Esophagus (tissue), 2 donors: ENCODE measurements at regions not wholly inside any gene's neighbourhood (a gene's known extent, or its start where the extent isn't known, plus 50 kb on each side); places are given as distances from the start of the nearest gene placed in this dataset.

Source experiments
- H3K27ac ChIP-seq, 2 donors: one replicate each; pipeline ENCODE4 v1.5.1; 2013; ENCODE audit warnings: low read depth in 2 of 2, mild to moderate bottlenecking in 2 of 2, inconsistent platforms in 1 of 2, low read length in 1 of 2, moderate library complexity in 1 of 2
- H3K27me3 ChIP-seq, 2 donors: one replicate each; pipeline ENCODE4 v1.6.1; 2013; ENCODE audit warnings: low read length in 2 of 2, control low read depth in 1 of 2, mild to moderate bottlenecking in 1 of 2; ENCODE audit not compliant: insufficient read depth in 2 of 2, control insufficient read depth in 1 of 2
- H3K36me3 ChIP-seq, 2 donors: one replicate each; pipeline ENCODE4 v1.6.1; 2013; ENCODE audit warnings: low read length in 1 of 2; ENCODE audit not compliant: control insufficient read depth in 2 of 2, insufficient read depth in 2 of 2
- H3K4me1 ChIP-seq, 2 donors: one replicate each; pipeline ENCODE4 v1.6.1; 2013; ENCODE audit warnings: low read length in 1 of 2; ENCODE audit not compliant: control insufficient read depth in 2 of 2, insufficient read depth in 2 of 2
- H3K4me3 ChIP-seq, 2 donors: one replicate each; pipeline ENCODE4 v1.5.1; 2013; ENCODE audit warnings: low read length in 2 of 2, mild to moderate bottlenecking in 2 of 2, low read depth in 1 of 2, moderate library complexity in 1 of 2
- H3K9me3 ChIP-seq, 2 donors: one replicate each; pipeline ENCODE4 v1.6.1; 2013; ENCODE audit warnings: mild to moderate bottlenecking in 2 of 2, low read depth in 1 of 2, low read length in 1 of 2, moderate library complexity in 1 of 2; ENCODE audit not compliant: control insufficient read depth in 2 of 2, insufficient read depth in 1 of 2
- WGBS, 2 donors: extraction: QIAGEN DNeasy Blood & Tissue Kit; methylation state at CpG; one replicate each; pipeline ENCODE4 v1.1.7; 2013; 5-methylcytosine and 5-hydroxymethylcytosine counted together
- donor health status: healthy with polysubstance abuse.
- donor health status: Bipolar disorder and iron deficiency.

DNA sequence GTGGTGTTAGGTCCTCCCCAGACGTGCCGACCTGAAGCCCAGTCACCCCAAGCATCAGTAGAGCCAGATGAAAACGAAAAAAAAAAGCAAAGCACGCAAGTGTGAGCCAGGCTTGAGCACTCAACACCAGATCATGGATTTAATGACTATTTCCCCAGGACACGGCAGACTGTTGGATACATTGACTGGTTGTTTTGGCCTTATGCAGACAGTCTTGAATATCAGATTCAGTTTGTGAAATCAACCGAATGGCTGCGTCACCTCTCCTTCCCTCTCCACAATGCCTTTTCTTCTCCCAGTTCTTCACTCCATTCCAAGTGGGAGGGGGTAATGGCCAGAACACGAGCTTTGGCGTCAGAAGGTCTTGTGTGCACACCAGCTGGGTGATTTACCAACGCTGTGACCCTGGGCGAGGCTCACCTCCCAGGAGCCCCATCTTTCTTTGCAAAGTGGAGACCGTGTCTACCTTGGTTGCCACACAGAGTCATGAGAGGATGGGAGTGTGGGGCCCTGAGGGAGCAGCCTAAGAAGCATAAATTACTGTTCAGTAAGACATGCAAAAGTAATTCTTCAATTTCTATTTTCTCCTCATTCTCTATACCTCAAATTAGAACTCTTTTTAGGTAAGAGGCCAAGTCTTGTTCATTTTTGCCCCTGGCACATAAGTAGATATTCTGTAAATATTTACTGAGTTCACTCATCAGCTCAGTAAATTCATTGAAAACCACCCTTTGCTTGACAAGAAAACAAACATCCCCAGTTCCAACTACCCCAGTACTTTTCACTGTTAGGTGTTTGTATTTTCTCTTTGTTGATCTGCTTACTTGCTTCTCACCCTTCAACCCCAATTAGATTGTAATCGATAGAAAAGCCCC lies 181.1 kb upstream of the COPS8 start:
- H3K4me1 ChIP-seq = no peaks in the 10 kb centered on the region
- H3K36me3 ChIP-seq = no peaks in the 10 kb centered on the region
- 83 to 87% methylated on average over 13 of the region's 13 CpGs for WGBS, 2 donors
- H3K9me3 ChIP-seq = peaks cover 0 to 5% of the 10 kb centered on the region in 2 donors
- H3K27ac ChIP-seq = no peak overlapping the region
- no peak overlapping the region for H3K4me3 ChIP-seq
- H3K27me3 ChIP-seq = no peaks in the 10 kb centered on the region

DNA sequence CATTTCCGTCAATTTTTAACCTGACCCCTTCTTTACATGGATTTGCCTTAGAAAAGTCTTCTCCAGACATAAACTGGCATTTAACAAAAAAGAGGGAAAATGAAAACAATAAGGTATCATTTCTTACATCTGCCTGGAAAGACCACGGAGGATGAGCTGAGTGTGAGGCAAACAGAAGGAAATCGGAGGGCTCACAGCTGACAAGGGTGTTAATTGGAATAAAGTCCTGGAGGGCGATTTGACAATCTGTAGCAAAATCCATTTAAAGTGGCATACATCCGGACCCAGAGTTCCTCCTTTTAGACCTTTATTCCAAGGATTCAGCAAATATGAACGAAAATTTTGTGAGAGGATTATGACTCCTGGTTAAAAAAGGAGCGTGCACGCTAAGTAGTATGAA lies 179.7 kb upstream of the COPS8 start:
- H3K27me3 ChIP-seq = no peaks in the 10 kb centered on the region
- no peak overlapping the region for H3K27ac ChIP-seq
- WGBS, 2 donors = 78 to 79% methylated on average over 8 of the region's 8 CpGs
- H3K36me3 ChIP-seq = no peaks in the 10 kb centered on the region
- no peak overlapping the region for H3K4me3 ChIP-seq
- no peaks in the 10 kb centered on the region for H3K4me1 ChIP-seq
- no peaks in the 10 kb centered on the region for H3K9me3 ChIP-seq

DNA sequence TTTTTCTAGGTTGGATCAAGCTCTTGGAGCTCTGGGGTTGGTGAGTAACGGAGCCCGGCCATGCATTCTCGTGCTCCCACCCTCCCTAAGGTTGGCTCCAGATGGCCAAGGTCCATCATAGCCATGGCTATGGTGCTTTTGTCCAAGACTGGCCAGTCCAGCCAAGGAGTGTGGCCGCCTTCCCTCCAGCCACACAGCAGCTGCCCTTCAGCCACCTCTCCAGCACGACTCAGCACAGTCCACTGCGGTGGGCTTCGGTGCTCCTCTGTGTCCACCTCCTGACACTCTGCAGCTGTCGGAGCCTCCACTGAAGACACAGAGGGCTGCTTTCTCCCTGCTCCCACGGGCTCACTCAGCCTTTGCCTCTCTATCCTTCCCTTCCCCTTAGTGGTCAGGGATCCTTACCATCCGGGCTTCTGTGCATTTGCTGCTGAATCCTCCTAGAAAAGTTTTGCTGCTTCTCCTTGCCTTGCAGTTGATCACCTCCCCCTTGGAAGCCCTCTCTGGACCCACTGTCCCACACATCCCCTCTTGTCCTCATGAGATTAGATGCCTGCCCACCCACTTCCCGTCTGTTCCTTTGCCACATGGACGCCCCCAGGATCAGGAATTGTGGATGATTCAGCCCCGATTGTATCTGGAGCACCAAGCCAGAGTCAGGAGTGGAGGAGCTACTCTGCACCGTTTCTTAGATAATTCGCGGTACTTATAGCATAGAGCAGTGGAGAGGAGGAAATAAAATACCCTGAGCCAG lies 177.1 kb upstream of the COPS8 start:
- Histone ChIP-seq H3K4me1 (no peaks in the 10 kb centered on the region), H3K9me3 (no peaks in the 10 kb centered on the region), H3K4me3 (no peak overlapping the region), H3K27me3 (no peaks in the 10 kb centered on the region), H3K27ac (no peak overlapping the region), H3K36me3 (no peaks in the 10 kb centered on the region)
- WGBS, 2 donors = 79 to 83% methylated on average over 16 of the region's 16 CpGs

DNA sequence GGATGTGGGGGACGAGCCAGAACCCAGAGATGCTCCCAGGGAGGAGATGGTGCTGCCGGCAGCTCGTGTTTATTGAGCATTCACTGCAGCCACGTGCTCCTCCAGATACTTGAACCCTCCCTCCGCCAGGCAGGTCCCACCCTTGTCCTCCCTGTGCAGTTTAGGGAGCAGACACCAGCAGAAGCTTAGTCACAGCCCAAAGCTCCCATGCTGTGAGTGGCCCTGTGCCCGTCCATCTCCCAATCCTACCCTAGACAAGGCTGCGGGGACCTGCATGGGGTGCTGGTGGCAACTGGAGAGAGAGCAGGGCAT lies 176.5 kb upstream of the COPS8 start:
- no peak overlapping the region for H3K27ac ChIP-seq
- no peaks in the 10 kb centered on the region for H3K4me1 ChIP-seq
- 84 to 90% methylated on average over 7 of the region's 7 CpGs for WGBS, 2 donors
- no peaks in the 10 kb centered on the region for H3K36me3 ChIP-seq
- H3K9me3 ChIP-seq = no peaks in the 10 kb centered on the region
- H3K4me3 ChIP-seq = no peak overlapping the region
- no peaks in the 10 kb centered on the region for H3K27me3 ChIP-seq

DNA sequence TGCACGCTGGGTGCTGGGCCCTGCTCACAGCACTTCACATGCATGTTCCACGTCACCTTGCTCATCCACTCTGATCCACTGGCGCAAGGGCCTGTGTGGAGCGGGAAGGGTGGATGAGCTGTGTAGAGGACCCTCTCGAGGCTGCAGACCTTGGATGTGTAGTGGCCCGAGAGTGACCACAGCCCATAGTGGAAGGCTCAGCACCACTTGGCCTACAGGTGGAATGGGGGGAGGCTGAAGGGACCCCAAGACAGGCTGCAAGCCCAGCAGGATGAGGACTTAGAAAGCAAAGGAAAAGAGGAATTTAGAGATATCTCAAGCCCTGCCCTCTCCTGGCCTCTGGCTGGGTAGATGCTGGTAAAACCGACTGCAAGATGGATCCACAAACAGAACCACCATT lies 175.9 kb upstream of the COPS8 start:
- Histone ChIP-seq H3K4me3 (no peak overlapping the region), H3K36me3 (no peaks in the 10 kb centered on the region), H3K27me3 (no peaks in the 10 kb centered on the region), H3K27ac (no peak overlapping the region), H3K9me3 (no peaks in the 10 kb centered on the region), H3K4me1 (no peaks in the 10 kb centered on the region)
- 87 to 90% methylated on average over 7 of the region's 7 CpGs for WGBS, 2 donors

DNA sequence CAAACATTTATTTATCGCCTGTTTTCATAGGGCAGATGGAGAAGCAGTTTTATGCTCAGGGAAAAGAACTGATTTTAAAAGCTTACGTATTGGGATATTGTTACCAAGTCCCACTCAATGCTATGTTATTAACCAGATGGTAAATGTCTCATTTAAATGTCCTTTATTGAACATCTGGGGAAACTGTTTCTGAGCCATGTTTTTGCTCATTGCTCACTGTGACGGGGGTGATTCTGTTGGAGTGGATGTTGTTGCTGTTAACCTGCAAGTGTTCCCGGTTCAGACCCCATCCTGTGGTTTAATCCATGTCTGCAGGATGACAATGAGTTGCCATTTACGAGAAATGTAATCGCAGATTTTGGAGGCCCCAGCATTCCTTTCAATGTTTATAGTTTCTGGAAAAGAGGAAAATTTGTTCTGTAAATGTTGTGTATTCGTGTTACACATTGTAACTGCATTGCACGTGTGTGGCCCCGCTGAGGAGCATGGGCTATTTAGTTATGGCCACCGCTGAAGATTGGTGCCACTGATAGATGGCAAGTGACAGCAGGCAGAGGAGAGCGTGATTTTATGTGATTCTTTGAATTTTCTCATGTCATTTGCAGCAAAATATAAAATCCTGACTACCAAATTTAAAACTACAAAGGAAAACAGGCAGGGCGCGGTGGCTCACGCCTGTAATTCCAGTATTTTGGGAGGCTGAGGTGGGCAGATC lies 174.8 kb upstream of the COPS8 start:
- WGBS, 2 donors = 86 to 88% methylated on average over 14 of the region's 14 CpGs
- H3K36me3 ChIP-seq = no peaks in the 10 kb centered on the region

DNA sequence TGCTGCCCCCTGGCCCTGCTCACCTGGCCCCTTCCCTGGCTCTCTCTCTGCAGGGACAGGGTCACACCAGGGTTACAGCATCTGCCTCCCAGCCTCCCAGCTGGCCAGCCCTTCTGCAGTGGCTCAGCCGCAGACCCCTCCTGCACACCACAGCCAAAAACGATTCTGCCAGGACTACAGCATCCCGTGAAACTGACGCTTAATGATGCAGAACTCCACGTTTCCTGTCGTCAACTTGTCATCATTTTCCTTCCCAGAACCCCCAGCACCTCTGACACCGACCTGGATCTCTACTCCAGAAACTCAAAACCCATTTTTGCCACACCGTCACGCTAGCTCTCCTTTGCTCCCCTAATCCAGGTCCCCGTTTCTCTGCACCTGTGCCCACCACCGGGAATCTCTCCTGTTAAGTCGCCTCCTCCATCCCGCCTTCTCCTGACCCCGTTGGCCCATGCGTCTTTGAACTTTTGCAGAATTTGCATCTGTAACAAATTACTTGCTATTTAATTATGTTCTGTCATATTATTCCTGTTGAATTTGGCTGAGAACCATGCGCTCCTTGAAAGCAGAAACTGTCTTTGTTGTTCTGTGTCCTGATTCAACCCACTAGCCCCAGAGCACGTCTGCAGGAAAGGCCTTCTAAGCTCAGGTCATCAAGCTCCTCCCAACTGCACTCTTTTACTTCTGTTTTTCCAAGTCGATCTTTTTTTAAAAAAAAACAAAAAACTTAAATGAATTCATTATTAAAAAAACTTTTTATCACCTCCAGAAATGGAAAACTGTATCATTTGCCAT lies 173.2 kb upstream of the COPS8 start:
- Histone ChIP-seq H3K27ac (no peak overlapping the region), H3K4me1 (no peaks in the 10 kb centered on the region), H3K4me3 (no peak overlapping the region), H3K9me3 (no peaks in the 10 kb centered on the region), H3K27me3 (no peaks in the 10 kb centered on the region), H3K36me3 (no peaks in the 10 kb centered on the region)
- WGBS, 2 donors = 70% methylated on average over 18 of the region's 18 CpGs

More for the DNA sequence above, 174.8 kb upstream of the COPS8 start:
- Histone ChIP-seq H3K4me1 (no peaks in the 10 kb centered on the region), H3K27ac (no peak overlapping the region), H3K4me3 (no peak overlapping the region), H3K27me3 (no peaks in the 10 kb centered on the region), H3K9me3 (no peaks in the 10 kb centered on the region)

DNA sequence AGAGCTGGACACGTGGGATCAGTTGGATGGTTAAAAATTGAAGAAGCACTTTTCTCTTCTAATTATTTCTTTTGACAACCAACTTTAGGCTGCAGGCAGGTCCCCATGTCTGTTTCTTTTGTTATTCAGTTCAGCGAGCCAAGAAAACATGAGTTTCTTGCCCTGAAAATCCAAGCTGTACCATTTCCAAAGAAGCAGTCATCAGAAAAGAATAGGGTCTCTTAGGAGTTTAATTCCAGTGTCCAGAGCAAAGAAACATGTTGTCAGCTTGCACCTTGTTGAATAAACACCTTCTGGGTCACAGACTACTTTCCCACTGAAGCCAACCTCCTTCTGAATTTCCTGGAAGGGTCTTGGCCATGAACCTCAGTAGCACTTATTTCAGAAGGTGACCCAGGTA lies 170.5 kb upstream of the COPS8 start:
- no peaks in the 10 kb centered on the region for H3K4me1 ChIP-seq
- H3K4me3 ChIP-seq = no peak overlapping the region
- no peaks in the 10 kb centered on the region for H3K36me3 ChIP-seq
- WGBS, 2 donors = 72 to 83% methylated on average over 2 of the region's 2 CpGs
- H3K27ac ChIP-seq = no peak overlapping the region
- no peaks in the 10 kb centered on the region for H3K27me3 ChIP-seq
- no peaks in the 10 kb centered on the region for H3K9me3 ChIP-seq

DNA sequence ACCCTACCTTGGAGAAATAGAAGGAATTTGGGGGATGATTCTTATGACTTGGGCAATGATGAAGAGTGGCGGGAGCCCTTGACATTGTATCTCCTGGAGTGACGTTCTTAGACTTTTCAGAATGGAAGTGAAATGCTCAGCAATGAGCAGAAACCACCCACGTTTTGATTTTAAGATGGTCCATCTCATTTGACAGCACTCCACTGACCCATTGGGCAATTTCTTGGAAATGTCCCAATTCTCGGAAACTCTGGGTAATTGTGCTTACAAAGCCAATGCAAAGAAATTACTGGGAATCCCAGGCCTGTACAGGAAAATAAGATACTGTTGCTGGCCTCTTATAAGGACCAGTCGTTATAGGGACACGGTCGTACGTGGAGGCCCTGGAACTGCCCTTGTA lies 170.0 kb upstream of the COPS8 start:
- H3K27ac ChIP-seq = no peak overlapping the region
- no peaks in the 10 kb centered on the region for H3K36me3 ChIP-seq
- H3K4me3 ChIP-seq = no peak overlapping the region
- H3K9me3 ChIP-seq = no peaks in the 10 kb centered on the region
- no peaks in the 10 kb centered on the region for H3K4me1 ChIP-seq
- 87 to 90% methylated on average over 8 of the region's 8 CpGs for WGBS, 2 donors
- H3K27me3 ChIP-seq = no peaks in the 10 kb centered on the region
